ENCODE measurements at regions not wholly inside any gene's neighbourhood (a gene's known extent, or its start where the extent isn't known, plus 50 kb on each side); places are given as distances from the start of the nearest gene placed in this dataset.

DNA sequence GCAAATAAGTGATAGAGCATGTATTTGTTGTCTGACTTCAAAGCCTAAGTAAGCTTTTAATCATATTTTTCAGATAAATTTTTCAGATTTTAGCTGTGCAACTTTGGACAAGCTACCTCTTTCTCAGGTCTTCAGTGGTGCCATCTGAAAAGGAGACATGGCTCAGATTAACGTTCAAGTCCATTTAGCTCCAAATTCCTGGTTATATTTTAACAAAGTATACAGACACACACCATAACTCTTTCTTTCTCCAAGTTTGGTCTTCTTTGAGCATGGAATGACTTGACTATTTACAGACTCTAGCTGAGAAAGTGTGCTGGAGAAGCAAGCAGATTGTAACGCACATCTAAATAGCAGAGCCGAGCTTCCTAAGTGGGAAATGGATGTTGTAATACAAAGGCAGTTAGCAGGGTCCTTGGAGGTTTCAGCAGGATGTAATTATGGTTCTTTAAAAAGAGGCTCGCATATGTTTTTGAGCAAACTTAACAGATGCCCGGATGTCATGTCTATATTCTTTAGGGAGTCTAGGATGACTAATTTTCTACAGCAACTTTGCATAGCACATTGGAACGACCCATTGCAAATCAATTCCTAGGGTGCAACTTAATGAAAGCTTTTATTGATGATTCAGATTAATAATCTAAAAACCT, 128.1 kb upstream of the E2F8 start (continued):
- TF ChIP-seq, protein P1, sequence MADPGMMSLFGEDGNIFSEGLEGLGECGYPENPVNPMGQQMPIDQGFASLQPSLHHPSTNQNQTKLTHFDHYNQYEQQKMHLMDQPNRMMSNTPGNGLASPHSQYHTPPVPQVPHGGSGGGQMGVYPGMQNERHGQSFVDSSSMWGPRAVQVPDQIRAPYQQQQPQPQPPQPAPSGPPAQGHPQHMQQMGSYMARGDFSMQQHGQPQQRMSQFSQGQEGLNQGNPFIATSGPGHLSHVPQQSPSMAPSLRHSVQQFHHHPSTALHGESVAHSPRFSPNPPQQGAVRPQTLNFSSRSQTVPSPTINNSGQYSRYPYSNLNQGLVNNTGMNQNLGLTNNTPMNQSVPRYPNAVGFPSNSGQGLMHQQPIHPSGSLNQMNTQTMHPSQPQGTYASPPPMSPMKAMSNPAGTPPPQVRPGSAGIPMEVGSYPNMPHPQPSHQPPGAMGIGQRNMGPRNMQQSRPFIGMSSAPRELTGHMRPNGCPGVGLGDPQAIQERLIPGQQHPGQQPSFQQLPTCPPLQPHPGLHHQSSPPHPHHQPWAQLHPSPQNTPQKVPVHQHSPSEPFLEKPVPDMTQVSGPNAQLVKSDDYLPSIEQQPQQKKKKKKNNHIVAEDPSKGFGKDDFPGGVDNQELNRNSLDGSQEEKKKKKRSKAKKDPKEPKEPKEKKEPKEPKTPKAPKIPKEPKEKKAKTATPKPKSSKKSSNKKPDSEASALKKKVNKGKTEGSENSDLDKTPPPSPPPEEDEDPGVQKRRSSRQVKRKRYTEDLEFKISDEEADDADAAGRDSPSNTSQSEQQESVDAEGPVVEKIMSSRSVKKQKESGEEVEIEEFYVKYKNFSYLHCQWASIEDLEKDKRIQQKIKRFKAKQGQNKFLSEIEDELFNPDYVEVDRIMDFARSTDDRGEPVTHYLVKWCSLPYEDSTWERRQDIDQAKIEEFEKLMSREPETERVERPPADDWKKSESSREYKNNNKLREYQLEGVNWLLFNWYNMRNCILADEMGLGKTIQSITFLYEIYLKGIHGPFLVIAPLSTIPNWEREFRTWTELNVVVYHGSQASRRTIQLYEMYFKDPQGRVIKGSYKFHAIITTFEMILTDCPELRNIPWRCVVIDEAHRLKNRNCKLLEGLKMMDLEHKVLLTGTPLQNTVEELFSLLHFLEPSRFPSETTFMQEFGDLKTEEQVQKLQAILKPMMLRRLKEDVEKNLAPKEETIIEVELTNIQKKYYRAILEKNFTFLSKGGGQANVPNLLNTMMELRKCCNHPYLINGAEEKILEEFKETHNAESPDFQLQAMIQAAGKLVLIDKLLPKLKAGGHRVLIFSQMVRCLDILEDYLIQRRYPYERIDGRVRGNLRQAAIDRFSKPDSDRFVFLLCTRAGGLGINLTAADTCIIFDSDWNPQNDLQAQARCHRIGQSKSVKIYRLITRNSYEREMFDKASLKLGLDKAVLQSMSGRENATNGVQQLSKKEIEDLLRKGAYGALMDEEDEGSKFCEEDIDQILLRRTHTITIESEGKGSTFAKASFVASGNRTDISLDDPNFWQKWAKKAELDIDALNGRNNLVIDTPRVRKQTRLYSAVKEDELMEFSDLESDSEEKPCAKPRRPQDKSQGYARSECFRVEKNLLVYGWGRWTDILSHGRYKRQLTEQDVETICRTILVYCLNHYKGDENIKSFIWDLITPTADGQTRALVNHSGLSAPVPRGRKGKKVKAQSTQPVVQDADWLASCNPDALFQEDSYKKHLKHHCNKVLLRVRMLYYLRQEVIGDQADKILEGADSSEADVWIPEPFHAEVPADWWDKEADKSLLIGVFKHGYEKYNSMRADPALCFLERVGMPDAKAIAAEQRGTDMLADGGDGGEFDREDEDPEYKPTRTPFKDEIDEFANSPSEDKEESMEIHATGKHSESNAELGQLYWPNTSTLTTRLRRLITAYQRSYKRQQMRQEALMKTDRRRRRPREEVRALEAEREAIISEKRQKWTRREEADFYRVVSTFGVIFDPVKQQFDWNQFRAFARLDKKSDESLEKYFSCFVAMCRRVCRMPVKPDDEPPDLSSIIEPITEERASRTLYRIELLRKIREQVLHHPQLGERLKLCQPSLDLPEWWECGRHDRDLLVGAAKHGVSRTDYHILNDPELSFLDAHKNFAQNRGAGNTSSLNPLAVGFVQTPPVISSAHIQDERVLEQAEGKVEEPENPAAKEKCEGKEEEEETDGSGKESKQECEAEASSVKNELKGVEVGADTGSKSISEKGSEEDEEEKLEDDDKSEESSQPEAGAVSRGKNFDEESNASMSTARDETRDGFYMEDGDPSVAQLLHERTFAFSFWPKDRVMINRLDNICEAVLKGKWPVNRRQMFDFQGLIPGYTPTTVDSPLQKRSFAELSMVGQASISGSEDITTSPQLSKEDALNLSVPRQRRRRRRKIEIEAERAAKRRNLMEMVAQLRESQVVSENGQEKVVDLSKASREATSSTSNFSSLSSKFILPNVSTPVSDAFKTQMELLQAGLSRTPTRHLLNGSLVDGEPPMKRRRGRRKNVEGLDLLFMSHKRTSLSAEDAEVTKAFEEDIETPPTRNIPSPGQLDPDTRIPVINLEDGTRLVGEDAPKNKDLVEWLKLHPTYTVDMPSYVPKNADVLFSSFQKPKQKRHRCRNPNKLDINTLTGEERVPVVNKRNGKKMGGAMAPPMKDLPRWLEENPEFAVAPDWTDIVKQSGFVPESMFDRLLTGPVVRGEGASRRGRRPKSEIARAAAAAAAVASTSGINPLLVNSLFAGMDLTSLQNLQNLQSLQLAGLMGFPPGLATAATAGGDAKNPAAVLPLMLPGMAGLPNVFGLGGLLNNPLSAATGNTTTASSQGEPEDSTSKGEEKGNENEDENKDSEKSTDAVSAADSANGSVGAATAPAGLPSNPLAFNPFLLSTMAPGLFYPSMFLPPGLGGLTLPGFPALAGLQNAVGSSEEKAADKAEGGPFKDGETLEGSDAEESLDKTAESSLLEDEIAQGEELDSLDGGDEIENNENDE (IDR thresholded peaks at IDR 0.05; ENCODE audit: insufficient replicate concordance, low read length): no peak
- TF ChIP-seq, protein P2, sequence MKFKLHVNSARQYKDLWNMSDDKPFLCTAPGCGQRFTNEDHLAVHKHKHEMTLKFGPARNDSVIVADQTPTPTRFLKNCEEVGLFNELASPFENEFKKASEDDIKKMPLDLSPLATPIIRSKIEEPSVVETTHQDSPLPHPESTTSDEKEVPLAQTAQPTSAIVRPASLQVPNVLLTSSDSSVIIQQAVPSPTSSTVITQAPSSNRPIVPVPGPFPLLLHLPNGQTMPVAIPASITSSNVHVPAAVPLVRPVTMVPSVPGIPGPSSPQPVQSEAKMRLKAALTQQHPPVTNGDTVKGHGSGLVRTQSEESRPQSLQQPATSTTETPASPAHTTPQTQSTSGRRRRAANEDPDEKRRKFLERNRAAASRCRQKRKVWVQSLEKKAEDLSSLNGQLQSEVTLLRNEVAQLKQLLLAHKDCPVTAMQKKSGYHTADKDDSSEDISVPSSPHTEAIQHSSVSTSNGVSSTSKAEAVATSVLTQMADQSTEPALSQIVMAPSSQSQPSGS (IDR thresholded peaks at IDR 0.05; ENCODE audit: low read length): no peak
- TF ChIP-seq RBBP5 (IDR thresholded peaks at IDR 0.05; ENCODE audit: borderline replicate concordance, low read depth, low read length): no peak
- no peak for TF ChIP-seq TAF1 (IDR thresholded peaks at IDR 0.05; ENCODE audit: low read depth, low read length)
- no peak for TF ChIP-seq CHD1 (IDR thresholded peaks at IDR 0.05; ENCODE audit: low read depth, low read length)
- TF ChIP-seq EZH2 (IDR thresholded peaks at IDR 0.05; ENCODE audit: low read depth, low read length, severe bottlenecking): no peak
- TF ChIP-seq CREB1 (IDR thresholded peaks at IDR 0.05): no peak
- TF ChIP-seq SP4 (IDR thresholded peaks at IDR 0.05; ENCODE audit: low read length): no peak
- no peak for TF ChIP-seq RNF2 (IDR thresholded peaks at IDR 0.05; ENCODE audit: borderline replicate concordance, low read depth, low read length, missing control alignments, poor library complexity, severe bottlenecking)
- TF ChIP-seq CEBPB (IDR thresholded peaks at IDR 0.05; ENCODE audit: low read depth, low read length): no peak
